Stimulated activated naive CD8-positive, alpha-beta T cell treated with anti-CD3 and anti-CD28 coated beads, Interleukin-15, Interleukin-2, amounts not matched to agents 100 ng/mL and 50 ng/mL, for 24 hours (primary cell): ENCODE measurements at regions not wholly inside any gene's neighbourhood (a gene's known extent, or its start where the extent isn't known, plus 50 kb on each side); places are given as distances from the start of the nearest gene placed in this dataset.
"Not testable (repeated sequence)": the region's sequence is repeated elsewhere in the genome, so short reads cannot be mapped to it uniquely, and the experiment has no call there.

Experiments used
- H3K27ac Mint-ChIP-seq: one replicate; pipeline ENCODE4 v1.8.0; 2021; ENCODE audit warnings: mild to moderate bottlenecking, mixed read lengths
- H3K27me3 Mint-ChIP-seq: one replicate; pipeline ENCODE4 v1.8.0; 2021; ENCODE audit warnings: mixed read lengths
- H3K36me3 Mint-ChIP-seq: one replicate; pipeline ENCODE4 v1.8.0; 2021; ENCODE audit warnings: low read depth, mixed read lengths
- H3K4me1 Mint-ChIP-seq: one replicate; pipeline ENCODE4 v1.8.0; 2021; ENCODE audit warnings: low read depth, mixed read lengths
- H3K4me3 Mint-ChIP-seq: one replicate; pipeline ENCODE4 v1.8.0; 2021; ENCODE audit warnings: mild to moderate bottlenecking, mixed read lengths
- H3K9me3 Mint-ChIP-seq: one replicate; pipeline ENCODE4 v1.8.0; 2021; ENCODE audit warnings: mixed read lengths

- Mint-ChIP-seq H3K4me1 (no peaks in the 10 kb centered on the region), H3K9me3 (peaks cover 6% of the 10 kb centered on the region), H3K27ac (no peak overlapping the region), H3K36me3 (no peaks in the 10 kb centered on the region), H3K27me3 (no peaks in the 10 kb centered on the region), H3K4me3 (no peak overlapping the region)
Measured at GRCh38 chr9:30574355-30575151, 1809.9 kb upstream of the ACO1 start.

- no peak overlapping the region for H3K27ac Mint-ChIP-seq
- H3K36me3 Mint-ChIP-seq, result no peaks in the 10 kb centered on the region
- no peaks in the 10 kb centered on the region for H3K4me1 Mint-ChIP-seq
- H3K27me3 Mint-ChIP-seq, result no peaks in the 10 kb centered on the region
- no peak overlapping the region for H3K4me3 Mint-ChIP-seq
- H3K9me3 Mint-ChIP-seq, result peaks cover 6% of the 10 kb centered on the region
Measured at GRCh38 chr9:30575218-30575617, 1809.2 kb upstream of the ACO1 start.

- Mint-ChIP-seq H3K27ac (no peak overlapping the region), H3K9me3 (peaks cover 6% of the 10 kb centered on the region), H3K4me1 (no peaks in the 10 kb centered on the region), H3K4me3 (no peak overlapping the region), H3K36me3 (no peaks in the 10 kb centered on the region), H3K27me3 (no peaks in the 10 kb centered on the region)
Measured at GRCh38 chr9:30575691-30576090, 1808.8 kb upstream of the ACO1 start.

- peaks cover 3% of the 10 kb centered on the region for H3K9me3 Mint-ChIP-seq
- no peak overlapping the region for H3K4me3 Mint-ChIP-seq
- H3K36me3 Mint-ChIP-seq, result no peaks in the 10 kb centered on the region
- no peaks in the 10 kb centered on the region for H3K27me3 Mint-ChIP-seq
- no peaks in the 10 kb centered on the region for H3K4me1 Mint-ChIP-seq
- no peak overlapping the region for H3K27ac Mint-ChIP-seq
Measured at GRCh38 chr9:30579810-30580209, 1804.6 kb upstream of the ACO1 start.

- no peaks in the 10 kb centered on the region for H3K36me3 Mint-ChIP-seq
- peaks cover 3% of the 10 kb centered on the region for H3K9me3 Mint-ChIP-seq
Measured at GRCh38 chr9:30582240-30582639, 1802.2 kb upstream of the ACO1 start.

GRCh38 chr9:30584559-30584958, 1799.9 kb upstream of the ACO1 start:
- no peak overlapping the region for H3K27ac Mint-ChIP-seq
- no peaks in the 10 kb centered on the region for H3K27me3 Mint-ChIP-seq
- H3K9me3 Mint-ChIP-seq, result peaks cover 3% of the 10 kb centered on the region
- no peaks in the 10 kb centered on the region for H3K36me3 Mint-ChIP-seq
- H3K4me1 Mint-ChIP-seq, result no peaks in the 10 kb centered on the region
- no peak overlapping the region for H3K4me3 Mint-ChIP-seq

More at GRCh38 chr9:30582240-30582639, 1802.2 kb upstream of the ACO1 start:
- no peaks in the 10 kb centered on the region for H3K4me1 Mint-ChIP-seq
- no peak overlapping the region for H3K4me3 Mint-ChIP-seq
- H3K27me3 Mint-ChIP-seq, result no peaks in the 10 kb centered on the region
- H3K27ac Mint-ChIP-seq, result no peak overlapping the region

GRCh38 chr9:30591461-30591860, 1793.0 kb upstream of the ACO1 start:
- Mint-ChIP-seq H3K9me3 (no peaks in the 10 kb centered on the region), H3K4me3 (no peak overlapping the region), H3K27ac (no peak overlapping the region), H3K4me1 (no peaks in the 10 kb centered on the region), H3K36me3 (no peaks in the 10 kb centered on the region), H3K27me3 (no peaks in the 10 kb centered on the region)

GRCh38 chr9:30597608-30598007, 1786.8 kb upstream of the ACO1 start:
- H3K27me3 Mint-ChIP-seq, result no peaks in the 10 kb centered on the region
- no peaks in the 10 kb centered on the region for H3K4me1 Mint-ChIP-seq
- peaks cover 3% of the 10 kb centered on the region for H3K9me3 Mint-ChIP-seq
- H3K36me3 Mint-ChIP-seq, result no peaks in the 10 kb centered on the region
- no peak overlapping the region for H3K27ac Mint-ChIP-seq
- no peak overlapping the region for H3K4me3 Mint-ChIP-seq

- Mint-ChIP-seq H3K9me3 (peaks cover 6% of the 10 kb centered on the region), H3K4me3 (no peak overlapping the region), H3K4me1 (no peaks in the 10 kb centered on the region), H3K27ac (no peak overlapping the region), H3K27me3 (no peaks in the 10 kb centered on the region), H3K36me3 (no peaks in the 10 kb centered on the region)
Measured at GRCh38 chr9:30605936-30606335, 1778.5 kb upstream of the ACO1 start.

GRCh38 chr9:30609713-30610112, 1774.7 kb upstream of the ACO1 start:
- H3K27me3 Mint-ChIP-seq, result no peaks in the 10 kb centered on the region
- H3K4me1 Mint-ChIP-seq, result no peaks in the 10 kb centered on the region
- H3K4me3 Mint-ChIP-seq, result no peak overlapping the region
- no peak overlapping the region for H3K27ac Mint-ChIP-seq
- peaks cover 4% of the 10 kb centered on the region for H3K9me3 Mint-ChIP-seq
- H3K36me3 Mint-ChIP-seq, result no peaks in the 10 kb centered on the region

- H3K9me3 Mint-ChIP-seq, H3K4me3 Mint-ChIP-seq, H3K27ac Mint-ChIP-seq, H3K4me1 Mint-ChIP-seq, H3K36me3 Mint-ChIP-seq, H3K27me3 Mint-ChIP-seq: not testable (repeated sequence)
Measured at GRCh38 chr9:30616782-30617181, 1767.7 kb upstream of the ACO1 start.

- Mint-ChIP-seq H3K27me3 (no peaks in the 10 kb centered on the region), H3K27ac (no peak overlapping the region), H3K4me1 (no peaks in the 10 kb centered on the region), H3K4me3 (no peak overlapping the region), H3K36me3 (no peaks in the 10 kb centered on the region), H3K9me3 (peaks cover under 1% of the 10 kb centered on the region)
Measured at GRCh38 chr9:30622561-30622960, 1761.9 kb upstream of the ACO1 start.

GRCh38 chr9:30628915-30629567, 1755.4 kb upstream of the ACO1 start:
- H3K27ac Mint-ChIP-seq, result no peak overlapping the region
- no peaks in the 10 kb centered on the region for H3K9me3 Mint-ChIP-seq
- H3K4me1 Mint-ChIP-seq, result no peaks in the 10 kb centered on the region
- H3K27me3 Mint-ChIP-seq, result no peaks in the 10 kb centered on the region
- no peak overlapping the region for H3K4me3 Mint-ChIP-seq
- H3K36me3 Mint-ChIP-seq, result no peaks in the 10 kb centered on the region

- Mint-ChIP-seq H3K27ac (no peak overlapping the region), H3K4me1 (no peaks in the 10 kb centered on the region), H3K27me3 (no peaks in the 10 kb centered on the region), H3K36me3 (no peaks in the 10 kb centered on the region), H3K9me3 (no peaks in the 10 kb centered on the region), H3K4me3 (no peak overlapping the region)
Measured at GRCh38 chr9:30630459-30630858, 1754.0 kb upstream of the ACO1 start.

GRCh38 chr9:30646639-30647038, 1737.8 kb upstream of the ACO1 start:
- not testable (repeated sequence) for H3K27ac Mint-ChIP-seq, H3K4me3 Mint-ChIP-seq, H3K4me1 Mint-ChIP-seq, H3K27me3 Mint-ChIP-seq, H3K36me3 Mint-ChIP-seq
- H3K9me3 Mint-ChIP-seq, result peaks cover 20% of the 10 kb centered on the region

GRCh38 chr9:30661925-30662324, 1722.5 kb upstream of the ACO1 start:
- H3K27me3 Mint-ChIP-seq, result no peaks in the 10 kb centered on the region

More at GRCh38 chr9:30661925-30662324, 1722.5 kb upstream of the ACO1 start:
- Mint-ChIP-seq H3K4me1 (no peaks in the 10 kb centered on the region), H3K9me3 (no peaks in the 10 kb centered on the region), H3K36me3 (no peaks in the 10 kb centered on the region), H3K4me3 (no peak overlapping the region), H3K27ac (no peak overlapping the region)
